NB4 (cell line): ENCODE measurements at regions not wholly inside any gene's neighbourhood (a gene's known extent, or its start where the extent isn't known, plus 50 kb on each side); places are given as distances from the start of the nearest gene placed in this dataset.
"Not testable (repeated sequence)": the region's sequence is repeated elsewhere in the genome, so short reads cannot be mapped to it uniquely, and the experiment has no call there.

Source experiments
- DNase-seq: peaks from one replicate; pipeline ENCODE4 v3.0.0; 2010; ENCODE audit warnings: low read depth
- H3K4me3 ChIP-seq: one replicate; pipeline ENCODE4 v1.5.1; 2011; ENCODE audit warnings: mild to moderate bottlenecking, low read depth, low read length, moderate library complexity
- MAX ChIP-seq: IDR thresholded peaks from 2 replicates; pipeline ENCODE4 v1.6.1; 2011; ENCODE audit warnings: low read depth, low read length
- MYC ChIP-seq: IDR thresholded peaks from 2 replicates; pipeline ENCODE4 v1.6.1; 2011; ENCODE audit warnings: low read depth, low read length
- POLR2A ChIP-seq: IDR thresholded peaks from 2 replicates; pipeline ENCODE4 v1.6.1; 2011; ENCODE audit warnings: mild to moderate bottlenecking; ENCODE audit not compliant: insufficient read length; ENCODE audit errors: extremely low read depth
- TF ChIP-seq, protein P1 (sequence below): IDR thresholded peaks from one replicate; pipeline ENCODE4 v1.5.1; 2012; ENCODE audit warnings: low read depth, low read length

GRCh38 chr18:30160124-30160523, 882.4 kb downstream of the DSC3 start:
- TF ChIP-seq POLR2A: no peak
- TF ChIP-seq, protein P1, sequence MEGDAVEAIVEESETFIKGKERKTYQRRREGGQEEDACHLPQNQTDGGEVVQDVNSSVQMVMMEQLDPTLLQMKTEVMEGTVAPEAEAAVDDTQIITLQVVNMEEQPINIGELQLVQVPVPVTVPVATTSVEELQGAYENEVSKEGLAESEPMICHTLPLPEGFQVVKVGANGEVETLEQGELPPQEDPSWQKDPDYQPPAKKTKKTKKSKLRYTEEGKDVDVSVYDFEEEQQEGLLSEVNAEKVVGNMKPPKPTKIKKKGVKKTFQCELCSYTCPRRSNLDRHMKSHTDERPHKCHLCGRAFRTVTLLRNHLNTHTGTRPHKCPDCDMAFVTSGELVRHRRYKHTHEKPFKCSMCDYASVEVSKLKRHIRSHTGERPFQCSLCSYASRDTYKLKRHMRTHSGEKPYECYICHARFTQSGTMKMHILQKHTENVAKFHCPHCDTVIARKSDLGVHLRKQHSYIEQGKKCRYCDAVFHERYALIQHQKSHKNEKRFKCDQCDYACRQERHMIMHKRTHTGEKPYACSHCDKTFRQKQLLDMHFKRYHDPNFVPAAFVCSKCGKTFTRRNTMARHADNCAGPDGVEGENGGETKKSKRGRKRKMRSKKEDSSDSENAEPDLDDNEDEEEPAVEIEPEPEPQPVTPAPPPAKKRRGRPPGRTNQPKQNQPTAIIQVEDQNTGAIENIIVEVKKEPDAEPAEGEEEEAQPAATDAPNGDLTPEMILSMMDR: no peak
- TF ChIP-seq MAX: no peak
- TF ChIP-seq MYC: no peak
- H3K4me3 ChIP-seq: no peak overlapping the region
- no peak for DNase-seq

DNA sequence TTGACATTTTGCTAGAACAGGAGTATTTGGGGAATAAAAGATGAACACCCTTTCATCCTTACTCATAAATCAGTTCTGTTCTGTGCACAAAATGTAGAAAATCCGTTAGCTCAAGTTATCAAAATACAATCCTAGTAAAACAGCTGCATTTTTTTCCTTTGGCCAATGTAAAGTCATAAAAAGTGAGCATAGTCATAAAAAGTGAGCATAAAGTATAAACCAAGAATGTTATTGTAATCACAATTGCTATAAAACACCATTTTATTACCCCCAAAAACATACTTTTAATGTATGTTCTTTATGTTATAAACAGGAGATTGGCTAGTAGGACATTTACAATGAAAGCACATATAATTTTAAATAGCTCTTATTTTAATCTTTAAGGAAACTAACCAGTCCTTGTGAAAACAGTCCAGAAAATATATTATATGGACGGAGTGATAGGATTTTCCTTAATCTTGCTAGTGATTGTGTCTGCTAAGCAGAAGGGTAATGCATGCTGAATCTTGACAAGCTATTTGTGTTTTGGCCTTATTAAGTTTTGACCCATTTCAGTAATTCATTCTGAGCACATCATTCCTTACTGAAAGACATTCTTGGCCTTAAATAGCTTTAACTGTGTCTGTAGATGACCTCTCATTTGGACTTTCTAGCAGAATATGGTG, 891.8 kb downstream of the DSC3 start:
- no peak for TF ChIP-seq MAX
- no peak overlapping the region for H3K4me3 ChIP-seq
- DNase-seq: no peak

DNA sequence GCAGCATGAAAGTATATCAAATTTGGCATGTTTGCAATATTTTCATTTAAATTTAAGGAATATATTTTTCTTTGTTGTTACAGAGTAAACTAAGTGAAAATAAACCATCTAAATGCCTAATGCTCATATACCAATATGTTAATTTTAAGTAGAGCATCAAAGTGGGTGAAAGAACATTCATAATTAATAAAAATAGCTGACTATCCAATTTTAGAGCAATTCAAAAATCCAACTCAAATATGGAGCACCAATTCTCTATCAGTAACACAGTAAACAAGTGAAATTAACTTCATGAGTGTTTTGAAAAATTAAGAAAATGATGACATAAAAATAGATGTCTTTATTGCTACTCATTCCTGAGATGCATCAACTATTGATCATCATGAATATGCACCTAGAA, 893.0 kb downstream of the DSC3 start:
- no peak for DNase-seq
- no peak overlapping the region for H3K4me3 ChIP-seq
- no peak for TF ChIP-seq MAX
- no peak for TF ChIP-seq MYC
- TF ChIP-seq, protein P1: no peak
- no peak for TF ChIP-seq POLR2A

GRCh38 chr18:30142870-30143269, 899.7 kb downstream of the DSC3 start:
- DNase-seq: no peak
- H3K4me3 ChIP-seq: no peak overlapping the region
- no peak for TF ChIP-seq MAX
- TF ChIP-seq, protein P1: no peak
- TF ChIP-seq POLR2A: no peak
- TF ChIP-seq MYC: no peak

- H3K4me3 ChIP-seq: no peak overlapping the region
- TF ChIP-seq MYC: no peak
- no peak for TF ChIP-seq POLR2A
- TF ChIP-seq MAX: no peak
- DNase-seq: no peak
Observed at GRCh38 chr18:30142248-30142647, 900.3 kb downstream of the DSC3 start.

DNA sequence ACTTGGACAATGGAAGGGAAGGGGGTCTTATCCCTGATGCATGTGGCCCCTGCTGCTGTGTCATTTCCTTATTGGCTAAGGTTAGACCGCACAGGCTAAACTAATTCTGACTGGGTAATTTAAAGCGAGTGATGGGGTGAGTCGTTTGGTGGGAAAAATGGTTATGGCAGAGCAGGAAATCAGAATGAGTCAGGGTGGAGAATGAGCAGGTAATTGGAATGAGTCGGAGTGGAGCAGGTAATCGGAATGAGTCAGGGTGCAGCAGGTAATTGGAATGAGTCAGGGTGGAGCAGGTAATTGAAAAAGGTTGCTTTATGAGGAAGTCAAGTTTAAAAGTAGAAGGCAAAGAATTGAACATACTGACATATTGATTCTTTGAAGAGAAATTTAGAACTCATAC, 901.0 kb downstream of the DSC3 start:
- not testable (repeated sequence) for DNase-seq, H3K4me3 ChIP-seq

DNA sequence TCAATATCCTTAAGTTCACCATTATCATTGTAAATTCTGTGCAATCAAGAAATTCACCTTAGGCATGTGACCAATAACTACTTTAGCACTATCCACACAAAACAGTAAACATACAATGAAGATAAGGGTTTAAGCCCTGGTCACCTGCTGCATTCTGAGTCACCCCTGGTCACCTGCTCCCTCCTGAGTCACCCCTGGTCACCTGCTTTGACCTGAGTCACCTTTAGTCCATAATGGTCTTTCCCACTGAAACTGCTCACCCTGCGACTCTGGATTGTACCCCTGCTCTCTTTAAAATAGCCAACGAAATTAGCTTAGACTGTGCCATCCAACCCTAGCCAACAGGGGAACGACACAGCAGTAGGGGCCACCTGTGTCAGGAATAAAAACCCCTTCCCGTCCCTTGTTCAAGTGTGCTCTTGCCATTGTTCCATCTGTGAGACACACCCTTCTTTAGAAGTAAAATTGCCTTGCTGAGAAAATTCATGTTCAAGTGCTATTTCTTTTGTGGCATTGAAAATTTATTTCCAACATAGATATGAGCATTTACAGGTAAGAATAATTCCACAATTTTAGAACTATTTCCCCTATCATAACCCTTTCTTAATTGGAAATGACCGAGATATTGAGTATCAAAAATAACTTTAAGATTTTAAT, 902.8 kb downstream of the DSC3 start:
- no peak for DNase-seq
- no peak for TF ChIP-seq MAX
- TF ChIP-seq, protein P1: no peak
- no peak for TF ChIP-seq POLR2A
- TF ChIP-seq MYC: no peak
- no peak overlapping the region for H3K4me3 ChIP-seq
